Lower leg skin (tissue), 3 donors: ENCODE measurements at regions not wholly inside any gene's neighbourhood (a gene's known extent, or its start where the extent isn't known, plus 50 kb on each side); places are given as distances from the start of the nearest gene placed in this dataset.

ENCODE experiments used
- CTCF ChIP-seq, 3 donors: fragments of 450-650 bp; IDR thresholded peaks; one replicate each; pipeline ENCODE4 v1.5.1; 2016; ENCODE audit warnings: antibody characterized with exemption in 3 of 3, mild to moderate bottlenecking in 3 of 3, moderate library complexity in 2 of 3
- POLR2A ChIP-seq, 2 donors: fragments of 450-650 bp; IDR thresholded peaks; one replicate each; pipeline ENCODE4 v1.6.1; 2016 to 2017; ENCODE audit warnings: antibody characterized with exemption in 2 of 2, mild to moderate bottlenecking in 1 of 2, moderate library complexity in 1 of 2

DNA sequence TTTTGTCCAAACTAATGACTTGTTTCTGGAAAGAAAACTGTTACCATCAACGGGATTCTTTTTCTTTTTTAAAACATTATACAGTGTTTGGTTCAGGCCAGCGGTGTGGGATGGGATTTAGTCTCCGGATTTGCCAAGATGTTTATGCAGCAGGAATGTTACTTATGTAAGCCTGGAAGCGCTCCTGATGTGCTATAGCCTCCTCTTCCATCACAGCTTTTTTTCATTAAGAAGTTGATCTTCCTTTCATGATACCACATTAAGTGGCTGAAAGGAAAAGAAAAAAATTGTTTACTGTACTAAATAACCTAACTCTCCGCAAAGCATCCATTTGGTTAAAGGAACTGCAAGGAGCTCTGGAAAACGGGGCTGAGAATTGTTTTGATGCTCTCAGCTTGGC, 120.5 kb upstream of the ALDH1A3 start:
- TF ChIP-seq CTCF (IDR thresholded peaks at IDR 0.05) (no peak), POLR2A (IDR thresholded peaks at IDR 0.05) (no peak)
